ENCODE measurements at regions not wholly inside any gene's neighbourhood (a gene's known extent, or its start where the extent isn't known, plus 50 kb on each side); places are given as distances from the start of the nearest gene placed in this dataset.

GRCh38 chr15:69555080-69555479 is 102.5 kb downstream of the RPLP1 start:
- no peak for TF ChIP-seq CTCF (conservative IDR thresholded peaks at IDR 0.05)
- Mint-ChIP-seq H3K9me3 (peaks cover 28% of the 10 kb centered on the region), H3K27ac (no peak overlapping the region), H3K4me1 (peaks cover 46% of the 10 kb centered on the region), H3K27me3 (ENCODE audit: insufficient read depth) (peaks cover 84% of the 10 kb centered on the region), H3K4me3 (no peak overlapping the region), H3K36me3 (ENCODE audit: low read depth) (no peaks in the 10 kb centered on the region)
- peaks cover 19% of the 10 kb centered on the region for H3K4me1 ChIP-seq (ENCODE audit: control insufficient read depth, insufficient read depth, low read length)
- H3K36me3 ChIP-seq (ENCODE audit: control insufficient read depth, insufficient read depth, low read length): no peaks in the 10 kb centered on the region
- peaks cover 81% of the 10 kb centered on the region for H3K27me3 ChIP-seq (ENCODE audit: control insufficient read depth, insufficient read depth, low read length, poor library complexity, severe bottlenecking)
- peaks cover 27% of the 10 kb centered on the region for H3K9me3 ChIP-seq (ENCODE audit: control insufficient read depth, low read length)
- no peak overlapping the region for H3K27ac ChIP-seq (ENCODE audit: low read depth, low read length)
- WGBS, 2 experiments (ENCODE audit: insufficient coverage in 1 of 2, insufficient read length in 1 of 2): 88 to 89% methylated on average over 7 to 8 of the region's 8 CpGs
- H3K4me3 ChIP-seq (ENCODE audit: low read length): no peak overlapping the region
- no peak for DNase-seq
- no peak overlapping the region for H3K9ac ChIP-seq (ENCODE audit: extremely low read depth, low read length, poor library complexity, severe bottlenecking)

- Mint-ChIP-seq H3K9me3 (peaks cover 17% of the 10 kb centered on the region), H3K36me3 (ENCODE audit: low read depth) (no peaks in the 10 kb centered on the region), H3K27ac (no peak overlapping the region), H3K4me3 (no peak overlapping the region), H3K4me1 (peaks cover 50% of the 10 kb centered on the region), H3K27me3 (ENCODE audit: insufficient read depth) (peaks cover 84% of the 10 kb centered on the region)
- Histone ChIP-seq H3K4me1 (ENCODE audit: control insufficient read depth, insufficient read depth, low read length) (peaks cover 19% of the 10 kb centered on the region), H3K9me3 (ENCODE audit: control insufficient read depth, low read length) (peaks cover 15% of the 10 kb centered on the region), H3K27me3 (ENCODE audit: control insufficient read depth, insufficient read depth, low read length, poor library complexity, severe bottlenecking) (peaks cover 81% of the 10 kb centered on the region), H3K27ac (ENCODE audit: low read depth, low read length) (no peak overlapping the region), H3K4me3 (ENCODE audit: low read length) (no peak overlapping the region), H3K9ac (ENCODE audit: extremely low read depth, low read length, poor library complexity, severe bottlenecking) (no peak overlapping the region), H3K36me3 (ENCODE audit: control insufficient read depth, insufficient read depth, low read length) (no peaks in the 10 kb centered on the region)
- TF ChIP-seq CTCF (conservative IDR thresholded peaks at IDR 0.05): no peak
- DNase-seq: no peak
- 84 to 100% methylated on average over 1 of the region's 1 CpG for WGBS, 2 experiments (ENCODE audit: insufficient coverage in 1 of 2, insufficient read length in 1 of 2)
Observed at GRCh38 chr15:69556344-69556743, 103.7 kb downstream of the RPLP1 start.

GRCh38 chr15:69557020-69557706 is 104.5 kb downstream of the RPLP1 start:
- WGBS, 2 experiments (ENCODE audit: insufficient coverage in 1 of 2, insufficient read length in 1 of 2): 50 to 68% methylated on average over 2 to 4 of the region's 5 CpGs
- Histone ChIP-seq H3K27me3 (ENCODE audit: control insufficient read depth, insufficient read depth, low read length, poor library complexity, severe bottlenecking) (peaks cover 81% of the 10 kb centered on the region), H3K36me3 (ENCODE audit: control insufficient read depth, insufficient read depth, low read length) (no peaks in the 10 kb centered on the region), H3K9ac (ENCODE audit: extremely low read depth, low read length, poor library complexity, severe bottlenecking) (no peak overlapping the region), H3K9me3 (ENCODE audit: control insufficient read depth, low read length) (peaks cover 7% of the 10 kb centered on the region), H3K4me3 (ENCODE audit: low read length) (no peak overlapping the region), H3K27ac (ENCODE audit: low read depth, low read length) (no peak overlapping the region), H3K4me1 (ENCODE audit: control insufficient read depth, insufficient read depth, low read length) (peaks cover 19% of the 10 kb centered on the region)
- Mint-ChIP-seq H3K4me1 (peaks cover 51% of the 10 kb centered on the region), H3K4me3 (no peak overlapping the region), H3K27me3 (ENCODE audit: insufficient read depth) (peaks cover 84% of the 10 kb centered on the region), H3K27ac (no peak overlapping the region), H3K9me3 (peaks cover 9% of the 10 kb centered on the region), H3K36me3 (ENCODE audit: low read depth) (no peaks in the 10 kb centered on the region)
- no peak for DNase-seq
- no peak for TF ChIP-seq CTCF (conservative IDR thresholded peaks at IDR 0.05)

Measured in endodermal cell (in vitro differentiated cells).